Nucleus accumbens (tissue), 56 donors: ENCODE measurements at regions not wholly inside any gene's neighbourhood (a gene's known extent, or its start where the extent isn't known, plus 50 kb on each side); places are given as distances from the start of the nearest gene placed in this dataset.
"Not testable (repeated sequence)": the region's sequence is repeated elsewhere in the genome, so short reads cannot be mapped to it uniquely, and the experiment has no call there.

Experiments
- DNase-seq, 56 donors: peaks; one replicate each; lab custom pipeline; 2025; lab: John Stamatoyannopoulos, UW

DNA sequence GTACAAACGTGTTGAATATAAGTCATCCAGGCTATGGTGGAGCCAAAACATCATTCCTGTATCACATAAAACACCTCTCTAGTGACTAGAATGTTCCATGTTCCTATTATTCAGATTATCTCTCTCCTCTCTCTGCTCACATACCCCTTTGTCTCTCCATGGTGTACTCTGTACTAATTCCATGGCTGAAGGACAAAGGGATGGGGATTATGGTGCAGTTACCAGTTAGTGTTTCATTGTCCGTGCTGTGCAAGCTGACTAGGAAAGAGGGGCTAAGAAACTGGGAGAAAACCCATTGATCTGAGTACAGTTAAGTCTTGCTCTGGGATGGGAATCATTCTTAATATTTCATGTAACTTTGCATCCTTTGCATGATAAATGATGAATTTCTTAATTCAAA, 397.4 kb upstream of the NOX3 start:
- DNase-seq: no peak

DNA sequence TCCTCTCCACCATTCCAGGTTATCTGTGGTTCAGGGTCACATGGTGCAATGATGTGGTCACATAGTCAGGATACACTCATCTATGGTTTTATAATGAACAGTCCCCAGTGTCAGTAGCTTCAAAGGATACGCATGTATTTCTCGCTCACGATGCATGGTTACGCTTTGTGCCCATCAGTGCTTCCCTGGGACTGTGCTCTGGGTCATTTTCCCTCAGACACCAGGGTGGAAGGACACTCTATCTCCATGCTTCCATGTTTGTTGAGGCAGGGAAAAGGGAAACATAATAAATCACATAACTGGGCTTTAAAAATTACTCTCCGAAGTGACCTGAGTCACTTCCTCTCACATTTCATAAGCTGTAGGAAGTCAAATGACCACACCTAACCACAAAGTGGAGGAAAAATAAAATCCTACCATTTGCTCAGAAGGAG, 394.8 kb upstream of the NOX3 start:
- DNase-seq: no peak

DNA sequence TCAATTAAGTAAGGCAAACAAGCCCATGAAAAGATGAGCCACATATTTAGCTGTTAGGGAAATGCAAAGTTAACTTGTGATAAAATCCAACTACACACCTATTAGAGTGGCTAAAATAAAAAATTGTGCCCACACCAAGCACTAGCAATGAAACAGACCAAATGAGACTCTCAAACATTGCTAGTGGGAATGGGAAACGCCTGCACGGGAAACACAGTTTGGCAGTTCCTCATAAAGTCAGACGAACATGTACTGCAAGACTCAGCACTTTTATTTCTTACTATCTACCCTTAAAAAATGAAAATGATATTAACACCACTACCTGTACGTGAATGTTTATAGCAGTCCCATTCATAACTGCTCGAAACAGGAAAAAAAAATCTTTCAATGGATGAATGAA, 392.1 kb upstream of the NOX3 start:
- no peak for DNase-seq

DNA sequence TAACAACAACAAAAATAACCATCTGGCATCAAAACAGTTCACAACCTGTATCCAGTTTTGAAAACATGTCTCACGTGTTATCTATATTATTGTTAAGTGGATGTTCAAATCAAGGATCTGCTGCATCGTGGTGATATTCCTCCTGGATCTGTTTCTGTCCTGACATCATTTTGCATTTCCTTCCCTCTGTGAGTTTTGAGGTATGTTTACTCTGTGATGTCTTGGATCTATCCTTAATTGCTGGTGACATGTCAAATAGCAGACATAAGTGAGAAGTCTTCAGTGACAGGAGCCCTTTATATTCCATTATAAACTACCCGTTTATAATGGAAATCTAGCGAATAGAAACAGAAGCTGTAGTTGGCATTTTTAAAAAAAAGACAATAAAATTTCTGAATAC, 381.8 kb upstream of the NOX3 start:
- DNase-seq: no peak

- no peak for DNase-seq
Observed at GRCh38 chr6:155832596-155832995, 377.0 kb upstream of the NOX3 start.

- DNase-seq: no peak
Observed at GRCh38 chr6:155830531-155830930, 374.9 kb upstream of the NOX3 start.

GRCh38 chr6:155829646-155830045, 374.0 kb upstream of the NOX3 start:
- DNase-seq: no peak

DNA sequence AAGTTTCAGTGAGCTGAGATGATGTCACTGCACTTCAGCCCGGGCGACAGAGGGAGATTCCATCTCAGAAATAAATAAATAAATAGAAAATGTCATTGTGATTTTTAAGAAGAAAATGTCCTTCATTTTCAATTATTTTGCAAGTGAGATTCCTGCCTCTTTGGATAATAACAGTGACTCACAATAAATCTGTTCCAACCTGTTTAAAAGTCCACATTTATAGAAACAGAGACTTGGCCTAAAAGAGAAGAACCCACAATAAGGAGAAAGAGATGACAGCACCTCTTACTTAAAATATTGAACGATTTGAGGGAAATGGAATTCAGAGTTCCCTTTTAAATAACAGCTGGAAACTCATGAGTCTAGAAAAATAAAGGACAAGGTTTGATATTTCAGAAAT, 373.4 kb upstream of the NOX3 start:
- DNase-seq: no peak

- DNase-seq: no peak
Observed at GRCh38 chr6:155818698-155819097, 363.1 kb upstream of the NOX3 start.

DNA sequence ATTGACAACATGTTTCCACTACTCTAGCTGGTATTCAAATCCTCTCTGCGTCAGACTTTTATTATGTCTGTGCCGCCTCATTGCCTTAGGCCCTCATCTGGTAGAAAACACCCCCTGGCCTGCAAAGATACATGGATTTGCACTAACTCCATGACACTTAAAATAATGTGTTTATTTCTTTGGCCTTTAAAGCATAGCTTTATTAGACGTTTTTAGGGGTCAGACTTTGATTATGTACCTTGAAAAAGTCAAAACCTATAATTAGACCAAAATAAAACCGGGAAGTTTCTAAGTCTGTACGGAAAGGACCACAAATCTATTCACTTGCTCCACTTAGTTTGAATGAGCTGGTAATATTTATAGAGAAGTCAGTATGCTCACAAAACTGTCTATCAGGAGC, 357.9 kb upstream of the NOX3 start:
- no peak for DNase-seq

DNA sequence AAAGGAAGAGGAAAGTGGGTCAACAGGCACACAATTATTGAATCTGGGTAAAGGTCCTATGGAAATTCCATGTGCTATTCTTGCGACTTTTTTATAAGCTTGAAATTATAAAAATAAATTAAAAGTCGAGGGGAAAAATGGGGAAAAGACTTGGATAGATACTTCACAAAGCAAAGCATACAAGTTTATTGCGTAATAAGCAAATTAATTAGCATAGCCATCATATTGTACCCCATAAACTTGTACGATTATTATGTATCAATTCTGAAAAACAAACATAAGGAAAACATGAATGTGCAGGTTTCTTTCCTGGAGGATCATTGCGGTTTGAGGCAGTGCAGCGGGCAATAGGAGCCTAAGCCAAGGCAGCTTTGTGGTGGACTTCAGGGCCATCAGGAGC, 351.6 kb upstream of the NOX3 start:
- no peak for DNase-seq

- DNase-seq: no peak
Observed at GRCh38 chr6:155801046-155801445, 345.4 kb upstream of the NOX3 start.

DNA sequence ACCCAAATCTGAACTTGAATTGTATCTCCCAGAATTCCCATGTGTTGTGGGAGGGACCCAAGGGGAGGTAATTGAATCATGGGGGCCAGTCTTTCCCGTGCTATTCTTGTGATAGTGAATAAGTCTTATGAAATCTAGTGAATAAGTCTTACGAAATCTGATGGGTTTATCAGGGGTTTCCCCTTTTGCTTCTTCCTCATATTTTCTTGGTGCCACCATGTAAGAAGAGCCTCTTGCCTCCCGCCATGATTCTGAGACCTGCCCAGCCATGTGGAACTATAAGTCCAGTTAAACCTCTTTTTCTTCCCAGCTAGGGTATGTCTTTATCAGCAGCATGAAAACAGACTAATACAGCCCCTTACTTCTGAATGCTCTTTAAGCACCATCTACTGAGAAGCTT, 343.2 kb upstream of the NOX3 start:
- not testable (repeated sequence) for DNase-seq

DNA sequence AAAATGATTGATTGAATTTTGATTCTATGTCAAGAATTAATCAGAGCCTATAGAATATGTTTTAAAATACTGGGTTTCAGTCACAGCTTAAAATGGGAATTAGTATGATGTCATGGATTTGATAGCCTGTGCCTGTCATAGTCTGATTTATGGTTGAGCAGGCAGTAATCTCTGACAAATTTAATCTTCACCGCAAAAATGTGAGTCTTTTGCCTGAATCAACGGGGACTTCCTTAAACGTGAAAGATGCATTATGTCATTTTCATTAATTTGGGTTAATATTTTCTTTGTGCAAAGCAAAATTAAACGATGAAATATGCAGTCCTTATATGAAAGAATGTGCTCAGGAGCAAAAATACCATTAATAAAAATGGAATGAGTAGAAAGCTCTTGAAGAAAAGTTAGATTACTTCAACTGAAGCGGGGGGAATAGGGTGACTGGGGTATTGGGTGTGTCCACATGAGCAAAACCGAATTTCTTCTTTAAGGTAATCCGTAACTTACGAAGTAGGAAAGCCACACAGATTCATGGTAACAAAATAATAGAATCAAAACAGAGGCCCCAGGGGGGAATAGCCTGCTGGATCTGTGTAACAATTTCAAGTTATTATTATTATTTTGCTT, 339.6 kb upstream of the NOX3 start:
- DNase-seq: no peak

DNA sequence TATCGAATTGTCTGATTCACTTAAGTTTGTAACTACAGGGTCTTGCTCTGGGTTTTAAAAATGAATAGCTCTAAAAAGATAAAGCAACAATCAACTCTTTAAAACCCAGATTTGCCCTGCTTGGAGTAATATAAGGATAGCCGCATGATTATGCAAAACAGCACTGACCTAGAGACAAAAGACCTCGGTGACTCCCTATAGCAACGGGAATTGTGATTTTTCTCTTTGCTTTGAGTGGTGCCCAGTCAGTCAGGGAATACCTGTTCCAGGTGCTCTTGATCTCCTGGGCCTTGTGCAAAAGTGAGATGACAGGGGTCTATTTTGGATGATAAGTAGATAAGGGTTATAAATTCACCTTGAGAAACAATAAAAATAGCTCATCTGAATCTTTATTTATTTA, 336.3 kb upstream of the NOX3 start:
- no peak for DNase-seq

DNA sequence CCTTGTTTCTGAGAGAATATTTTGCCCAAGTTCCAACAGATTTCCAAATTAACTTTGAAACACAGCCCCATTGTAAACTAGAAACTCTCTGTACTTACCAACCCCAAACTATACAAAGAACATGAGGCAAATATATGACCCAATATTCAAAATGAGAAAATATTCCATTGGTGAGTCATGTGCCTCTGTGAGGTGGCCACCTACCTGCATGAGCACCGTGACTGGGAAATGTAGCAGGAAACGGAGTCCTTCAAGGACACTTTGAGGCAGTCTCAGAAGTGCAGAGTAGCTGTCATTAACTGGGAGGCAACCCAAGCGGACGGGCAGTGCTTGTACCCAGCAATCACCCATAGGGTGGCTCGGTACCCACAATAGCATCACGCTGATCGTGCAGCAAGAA, 335.5 kb upstream of the NOX3 start:
- DNase-seq: no peak

DNA sequence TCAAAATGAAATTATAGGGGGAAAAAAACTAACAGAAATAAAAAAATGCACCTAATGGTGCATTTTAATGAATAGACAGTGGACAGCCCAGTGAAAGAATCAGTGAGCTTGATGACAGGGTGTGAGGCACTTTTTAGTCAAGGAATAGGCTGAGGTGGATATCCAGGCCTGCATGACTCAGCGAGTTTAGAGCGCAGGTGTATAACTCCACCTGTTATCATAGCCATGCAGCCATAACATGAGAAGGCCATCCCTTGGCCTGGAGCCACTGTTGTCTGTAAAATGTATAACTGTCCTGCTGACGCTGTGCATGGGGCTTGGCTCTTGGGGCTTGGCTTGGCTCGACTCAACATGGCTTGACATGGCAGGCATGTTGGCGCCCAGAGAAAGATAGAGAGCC, 331.5 kb upstream of the NOX3 start:
- no peak for DNase-seq

DNA sequence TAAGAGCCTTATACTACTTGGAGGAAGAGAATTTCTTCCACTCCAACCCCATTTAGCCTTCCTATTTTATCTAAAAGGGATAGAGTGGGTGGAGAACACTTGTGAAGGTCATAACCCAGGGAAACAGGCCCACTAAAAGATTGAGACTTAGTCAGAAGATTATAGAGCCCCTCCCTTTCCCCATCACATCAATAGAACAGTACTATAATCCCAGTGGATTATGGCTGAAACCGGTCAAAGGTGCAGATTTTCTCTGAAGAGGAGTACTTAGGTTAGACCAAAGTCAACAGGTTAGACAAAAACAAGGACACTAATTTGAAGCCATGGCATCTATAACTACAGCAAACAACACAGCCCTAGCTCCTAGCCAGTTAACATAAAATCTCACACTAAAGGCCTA, 330.9 kb upstream of the NOX3 start:
- no peak for DNase-seq

GRCh38 chr6:155782739-155783459, 327.3 kb upstream of the NOX3 start:
- no peak for DNase-seq

DNA sequence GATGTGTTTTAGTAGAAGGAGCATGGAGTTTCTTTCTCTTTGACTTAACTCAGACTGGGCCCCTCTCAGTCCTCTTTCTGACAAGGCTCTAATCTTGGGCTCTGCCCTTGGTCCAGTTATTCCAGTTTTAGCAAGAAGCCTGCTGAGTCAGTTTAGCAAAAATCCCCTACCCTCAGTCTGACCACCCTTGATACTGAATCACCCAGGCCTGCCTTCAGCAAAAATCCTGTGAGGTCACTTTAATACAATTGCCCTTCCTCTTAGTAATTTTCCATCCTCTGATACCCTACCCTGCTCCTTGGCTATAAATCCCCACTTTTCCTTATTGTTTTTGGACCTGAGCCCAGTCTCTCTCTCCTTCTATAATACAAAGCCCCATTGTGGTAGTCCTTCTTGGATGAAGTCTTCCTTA, 326.7 kb upstream of the NOX3 start:
- DNase-seq: no peak

DNA sequence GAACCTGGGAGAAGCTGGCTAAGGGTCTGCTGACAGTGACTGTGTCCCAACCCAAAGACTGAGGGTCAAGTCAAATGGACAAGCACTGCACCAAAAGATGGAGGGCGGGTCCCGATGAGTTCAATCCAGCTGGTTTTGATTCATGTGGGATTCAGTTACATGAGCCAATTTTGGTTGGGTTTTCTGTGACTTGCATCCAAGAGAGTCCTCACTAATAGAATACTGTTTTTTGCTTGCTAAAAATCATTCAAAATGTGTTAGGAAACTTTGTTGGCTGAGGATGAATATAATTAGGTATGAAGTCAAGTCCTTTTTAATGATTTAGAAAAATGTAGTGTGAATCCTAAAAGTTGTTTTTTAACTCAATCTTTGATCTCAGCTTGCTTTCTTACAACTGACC, 323.8 kb upstream of the NOX3 start:
- no peak for DNase-seq

DNA sequence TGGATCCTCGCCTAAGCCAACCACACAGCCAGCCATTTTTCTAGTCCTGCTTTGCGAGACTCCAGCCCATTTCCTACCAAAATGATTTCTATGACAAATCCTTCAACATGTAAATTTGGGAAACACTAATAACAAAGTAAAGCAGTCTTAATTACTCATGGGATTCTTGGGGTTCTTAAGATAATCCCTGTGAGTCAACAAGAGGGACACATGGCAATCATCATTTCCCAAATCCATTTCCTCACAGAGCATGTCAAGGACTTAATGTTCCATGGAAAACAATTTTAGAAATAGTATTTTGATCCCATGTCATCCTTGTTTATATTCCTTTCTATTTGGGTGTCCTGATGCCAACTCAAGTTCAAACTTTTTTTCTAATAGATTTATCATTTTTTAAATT, 322.7 kb upstream of the NOX3 start:
- no peak for DNase-seq

DNA sequence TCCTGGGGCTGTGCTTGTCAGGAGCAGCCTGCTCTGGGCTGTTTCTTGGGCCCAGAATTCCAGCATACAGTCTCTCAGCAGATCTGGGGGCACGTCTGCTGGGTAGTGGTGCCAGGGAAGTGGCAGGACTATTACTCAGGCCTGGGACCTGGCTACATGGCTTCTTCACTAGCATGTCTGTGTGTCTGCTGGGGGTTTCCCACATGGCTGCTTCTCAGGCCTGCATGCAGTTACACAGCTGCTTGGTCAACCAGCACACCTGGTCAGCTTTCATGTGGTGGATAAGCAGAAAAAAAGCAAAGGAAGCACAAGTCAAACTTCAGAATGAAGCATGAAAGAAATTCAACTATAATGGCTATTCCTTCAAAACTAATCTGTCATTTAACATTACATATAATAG, 316.2 kb upstream of the NOX3 start:
- no peak for DNase-seq
